HG03159 (cell line): ENCODE measurements at regions not wholly inside any gene's neighbourhood (a gene's known extent, or its start where the extent isn't known, plus 50 kb on each side); places are given as distances from the start of the nearest gene placed in this dataset.
"Not testable (repeated sequence)": the region's sequence is repeated elsewhere in the genome, so short reads cannot be mapped to it uniquely, and the experiment has no call there.

Experiments
- ATAC-seq: cut with Tn5 transposase; IDR thresholded peaks from one replicate; pipeline ENCODE4 v1.9.1; 2021; ENCODE audit warnings: mild to moderate bottlenecking, moderate library complexity; ENCODE audit not compliant: unreplicated experiment

DNA sequence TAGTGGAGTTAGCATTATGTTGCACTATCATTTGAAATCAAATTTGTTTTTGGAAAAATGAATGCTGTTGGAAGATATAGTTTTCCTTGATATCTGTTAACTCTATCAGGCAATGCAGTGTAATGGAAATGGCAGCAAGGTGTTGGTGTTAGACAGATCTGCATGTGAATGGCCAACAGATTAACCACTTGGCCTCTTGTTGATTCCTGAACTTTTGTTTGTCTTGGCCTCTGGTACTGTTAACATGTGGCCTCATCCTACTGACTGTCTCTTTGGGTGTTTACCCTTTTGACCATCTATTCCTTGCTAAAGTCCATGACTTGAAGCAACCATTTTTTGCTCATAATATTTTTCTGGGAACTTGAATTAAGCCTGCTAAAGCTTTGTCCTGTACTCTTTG, 110.2 kb upstream of the CDH2 start:
- ATAC-seq, result no peak

GRCh38 chr18:28284132-28284531, 107.2 kb upstream of the CDH2 start:
- no peak for ATAC-seq

- ATAC-seq, result no peak
These were observed 104.5 kb upstream of the CDH2 start for GRCh38 chr18:28281400-28281799.

DNA sequence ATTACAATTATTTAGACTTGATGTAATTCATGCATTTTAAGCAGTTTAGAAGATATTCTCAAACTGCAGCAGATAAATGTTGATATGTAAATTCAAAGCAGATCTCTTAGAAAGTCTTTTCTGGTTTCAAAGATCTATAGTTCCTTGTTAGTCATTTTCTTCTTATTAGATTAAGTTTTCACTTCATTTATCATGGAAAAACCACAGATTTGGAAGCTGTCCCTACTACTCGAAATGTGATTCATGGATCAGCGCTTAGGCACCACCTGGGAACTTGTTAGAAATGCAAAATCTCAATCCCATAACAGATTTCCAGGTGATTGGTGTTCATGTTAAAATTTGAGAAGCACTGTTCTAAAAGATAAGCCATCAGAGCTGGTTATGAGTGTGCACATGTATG, 92.8 kb upstream of the CDH2 start:
- no peak for ATAC-seq

- ATAC-seq, result no peak
These were observed 91.1 kb upstream of the CDH2 start for GRCh38 chr18:28267878-28268625.

GRCh38 chr18:28267276-28267675, 90.3 kb upstream of the CDH2 start:
- ATAC-seq, result no peak

GRCh38 chr18:28256166-28256565, 79.2 kb upstream of the CDH2 start:
- ATAC-seq, result no peak

DNA sequence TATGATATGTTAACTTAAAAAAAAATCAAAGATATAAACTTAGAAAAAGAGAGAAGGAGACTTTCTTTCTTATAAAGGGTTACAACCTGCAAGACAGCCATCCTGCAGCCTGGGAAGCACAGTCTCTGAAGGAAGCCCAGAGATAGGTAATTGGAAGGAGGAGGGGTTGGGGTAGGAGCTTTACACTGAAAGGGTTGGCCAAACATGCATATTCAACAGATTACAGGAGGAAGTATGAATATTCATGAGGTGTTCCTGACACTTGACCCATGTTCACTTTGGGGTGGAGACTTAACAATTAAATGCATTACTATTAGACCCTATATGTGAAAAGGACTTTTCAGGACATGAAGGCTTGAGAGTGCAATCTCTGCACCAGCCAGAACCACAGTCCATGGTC, 71.7 kb upstream of the CDH2 start:
- ATAC-seq, result no peak

DNA sequence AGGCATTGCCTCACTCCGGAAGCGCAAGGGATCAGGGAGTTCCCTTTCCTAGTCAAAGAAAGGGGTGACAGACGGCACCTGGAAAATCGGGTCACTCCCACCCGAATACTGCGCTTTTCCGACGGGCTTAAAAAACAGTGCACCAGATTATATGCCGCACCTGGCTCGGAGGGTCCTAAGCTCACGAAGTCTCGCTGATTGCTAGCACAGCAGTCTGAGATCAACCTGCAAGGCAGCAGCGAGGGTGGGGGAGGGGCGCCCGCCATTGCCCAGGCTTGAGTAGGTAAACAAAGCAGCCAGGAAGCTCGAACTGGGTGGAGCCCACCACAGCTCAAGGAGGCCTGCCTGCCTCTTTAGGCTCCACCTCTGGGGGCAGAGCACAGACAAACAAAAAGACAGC, 63.7 kb upstream of the CDH2 start:
- not testable (repeated sequence) for ATAC-seq

DNA sequence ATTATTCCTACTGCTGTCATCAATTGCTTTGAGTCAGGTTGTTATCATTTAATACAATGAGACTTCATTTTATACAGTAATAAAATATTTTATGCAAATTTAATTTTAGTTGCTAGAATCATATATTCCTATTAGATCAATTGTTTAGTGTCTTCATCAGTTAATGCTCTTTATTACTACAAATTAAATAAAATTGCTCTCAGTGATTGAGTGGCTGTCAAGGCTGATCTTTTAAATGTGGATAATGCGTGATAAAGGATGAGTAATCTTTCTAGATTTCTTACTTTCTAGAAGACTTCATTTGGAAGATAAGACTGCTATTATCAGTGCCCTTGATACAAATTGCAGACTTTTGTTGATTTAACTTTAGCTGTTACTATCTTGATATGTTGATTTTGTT, 59.6 kb upstream of the CDH2 start:
- ATAC-seq, result no peak
